GM23338 (cell line): ENCODE measurements at regions not wholly inside any gene's neighbourhood (a gene's known extent, or its start where the extent isn't known, plus 50 kb on each side); places are given as distances from the start of the nearest gene placed in this dataset.

Experiments
- ATAC-seq: fragments of 200-7000 bp; cut with Tn5 transposase; 3 replicates; pipeline ENCODE4 v1.9.1; 2020
- DNase-seq: peaks from one replicate; pipeline ENCODE4 v3.0.0-alpha.2; 2015; ENCODE audit warnings: low spot score
- H2AFZ ChIP-seq: fragments of 200-600 bp; sonication (generic); 2 replicates; pipeline ENCODE4 v1.8.0; 2016; ENCODE audit warnings: antibody characterized with exemption, mild to moderate bottlenecking, moderate library complexity
- H3F3A ChIP-seq: fragments of 200-600 bp; sonication (generic); replicated peaks from 2 replicates; pipeline ENCODE4 v1.8.0; 2017; ENCODE audit warnings: antibody characterized with exemption, mixed run types, low read depth
- H3K27ac ChIP-seq: fragments of 200-600 bp; sonication (generic); 2 replicates; pipeline ENCODE4 v1.6.1; 2016; ENCODE audit warnings: low read depth
- H3K27me3 ChIP-seq: fragments of 200-600 bp; sonication (generic); 2 replicates; pipeline ENCODE4 v1.8.0; 2016; ENCODE audit warnings: mild to moderate bottlenecking, mixed run types, moderate library complexity; ENCODE audit not compliant: insufficient read depth
- H3K36me3 ChIP-seq: fragments of 200-600 bp; sonication (generic); 2 replicates; pipeline ENCODE4 v1.8.0; 2016; ENCODE audit warnings: mild to moderate bottlenecking; ENCODE audit not compliant: insufficient read depth
- H3K4me1 ChIP-seq: fragments of 200-600 bp; sonication (generic); 2 replicates; pipeline ENCODE4 v1.8.0; 2016; ENCODE audit warnings: mild to moderate bottlenecking, moderate library complexity; ENCODE audit not compliant: insufficient read depth
- H3K4me2 ChIP-seq: fragments of 200-600 bp; sonication (generic); 2 replicates; pipeline ENCODE4 v1.7.1; 2017; ENCODE audit warnings: mixed run types
- H3K4me3 ChIP-seq: fragments of 200-600 bp; sonication (generic); 2 replicates; pipeline ENCODE4 v1.6.1; 2016; ENCODE audit warnings: mixed run types
- H3K79me2 ChIP-seq: fragments of 200-600 bp; sonication (generic); replicated peaks from 2 replicates; pipeline ENCODE4 v1.8.0; 2017; ENCODE audit warnings: mild to moderate bottlenecking; ENCODE audit not compliant: insufficient read depth
- H3K9me2 ChIP-seq: fragments of 200-600 bp; sonication (generic); 2 replicates; pipeline ENCODE4 v1.8.0; 2017; ENCODE audit not compliant: insufficient read depth
- H4K20me1 ChIP-seq: fragments of 200-600 bp; sonication (generic); replicated peaks from 2 replicates; pipeline ENCODE4 v1.8.0; 2017; ENCODE audit warnings: mild to moderate bottlenecking; ENCODE audit not compliant: insufficient read depth
- H3K27ac Mint-ChIP-seq: 2 replicates; pipeline ENCODE4 v1.8.0; 2020; ENCODE audit warnings: inconsistent platforms, mild to moderate bottlenecking, moderate library complexity, mixed read lengths
- H3K27me3 Mint-ChIP-seq: 3 replicates; pipeline ENCODE4 v1.8.0; 2022; ENCODE audit warnings: low read depth, mild to moderate bottlenecking, moderate library complexity, mixed read lengths, inconsistent platforms; ENCODE audit not compliant: insufficient read depth, poor library complexity
- H3K36me3 Mint-ChIP-seq: 3 replicates; pipeline ENCODE4 v1.8.0; 2021; ENCODE audit warnings: low read depth, mild to moderate bottlenecking, inconsistent platforms, moderate library complexity, mixed read lengths
- H3K4me1 Mint-ChIP-seq: 3 replicates; pipeline ENCODE4 v1.8.0; 2020; ENCODE audit warnings: mild to moderate bottlenecking, inconsistent platforms, mixed read lengths
- H3K4me3 Mint-ChIP-seq: 3 replicates; pipeline ENCODE4 v1.8.0; 2021; ENCODE audit warnings: moderate library complexity, mild to moderate bottlenecking, inconsistent platforms, mixed read lengths
- H3K9me3 Mint-ChIP-seq: 3 replicates; pipeline ENCODE4 v1.8.0; 2020; ENCODE audit warnings: moderate library complexity, mild to moderate bottlenecking, inconsistent platforms, mixed read lengths
- CREB1 ChIP-seq: fragments of 250-450 bp; sonication (Bioruptor Pico); IDR thresholded peaks from 2 replicates; pipeline ENCODE4 v1.5.0; 2020; ENCODE audit warnings: low read depth, mild to moderate bottlenecking, moderate library complexity
- CTCF ChIP-seq, 2 experiments: fragments of 200-600 bp in 1 of 2; sonication (generic) in 1 of 2; conservative IDR thresholded peaks; 2 replicates each; pipeline versions ENCODE4 v1.5.1 to v1.6.1; 2016 to 2017; ENCODE audit warnings: antibody characterized with exemption in 2 of 2, low read depth in 2 of 2, mild to moderate bottlenecking in 2 of 2, moderate library complexity in 1 of 2
- ETS1 ChIP-seq: IDR thresholded peaks from 2 replicates; pipeline ENCODE4 v1.6.1; 2016; ENCODE audit warnings: antibody characterized with exemption
- EZH2 ChIP-seq: fragments of 200-600 bp; sonication (generic); IDR thresholded peaks from one replicate; pipeline ENCODE4 v1.8.0; 2017; ENCODE audit warnings: antibody characterized with exemption, mild to moderate bottlenecking, low read depth; ENCODE audit not compliant: unreplicated experiment
- EZH2phosphoT487 ChIP-seq: fragments of 200-600 bp; sonication (generic); IDR thresholded peaks from one replicate; pipeline ENCODE4 v1.8.1; 2018; ENCODE audit warnings: antibody characterized with exemption; ENCODE audit not compliant: unreplicated experiment
- JUNB ChIP-seq: IDR thresholded peaks from one replicate; pipeline ENCODE4 v1.6.1; 2016; ENCODE audit warnings: antibody characterized with exemption; ENCODE audit not compliant: unreplicated experiment
- NANOG ChIP-seq: IDR thresholded peaks from 2 replicates; pipeline ENCODE4 v1.6.1; 2016; ENCODE audit warnings: antibody characterized with exemption, borderline replicate concordance
- POLR2AphosphoS5 ChIP-seq: IDR thresholded peaks from 2 replicates; pipeline ENCODE4 v1.6.1; 2016; ENCODE audit warnings: antibody characterized with exemption, low read depth
- REST ChIP-seq: IDR thresholded peaks from one replicate; pipeline ENCODE4 v1.6.1; 2018; ENCODE audit warnings: antibody characterized with exemption; ENCODE audit not compliant: unreplicated experiment
- STAT1 ChIP-seq: IDR thresholded peaks from one replicate; pipeline ENCODE4 v1.6.1; 2016; ENCODE audit warnings: antibody characterized with exemption; ENCODE audit not compliant: unreplicated experiment
- ZNF114 ChIP-seq: fragments of 250-450 bp; sonication (Bioruptor Pico); IDR thresholded peaks from 2 replicates; pipeline ENCODE4 v1.5.0; 2020; ENCODE audit warnings: mild to moderate bottlenecking, moderate library complexity
- ZNF331 ChIP-seq: fragments of 250-450 bp; sonication (Bioruptor Pico); IDR thresholded peaks from 2 replicates; pipeline ENCODE4 v1.5.0; 2020; ENCODE audit warnings: low read depth, mild to moderate bottlenecking, moderate library complexity
- ZNF462 ChIP-seq: fragments of 250-450 bp; sonication (Bioruptor Pico); IDR thresholded peaks from 2 replicates; pipeline ENCODE4 v1.5.0; 2020; ENCODE audit warnings: mild to moderate bottlenecking, moderate library complexity

- Histone ChIP-seq H3K27ac (no peak overlapping the region), H3K27me3 (no peaks in the 10 kb centered on the region), H3F3A (no peaks in the 10 kb centered on the region), H2AFZ (no peak overlapping the region), H3K4me2 (no peak overlapping the region), H3K9me2 (no peaks in the 10 kb centered on the region), H3K4me3 (no peak overlapping the region), H3K4me1 (no peaks in the 10 kb centered on the region), H4K20me1 (no peaks in the 10 kb centered on the region), H3K36me3 (no peaks in the 10 kb centered on the region), H3K79me2 (no peaks in the 10 kb centered on the region)
- TF ChIP-seq ZNF331 (CRISPR knock-in tag) (no peak), NANOG (no peak), ZNF114 (CRISPR knock-in tag) (no peak), CTCF (conservative IDR thresholded peaks at IDR 0.05; ENCODE audit: low read depth in 2 of 2) (no peak), EZH2 (no peak), JUNB (no peak), REST (no peak), EZH2phosphoT487 (no peak), POLR2AphosphoS5 (no peak), ZNF462 (CRISPR knock-in tag) (no peak), CREB1 (CRISPR knock-in tag) (no peak), ETS1 (no peak), STAT1 (no peak)
- Mint-ChIP-seq H3K9me3 (no peaks in the 10 kb centered on the region; the same call in 2 of the 3 replicates), H3K4me1 (peaks cover 14% of the 10 kb centered on the region), H3K27ac (no peak overlapping the region), H3K36me3 (no peaks in the 10 kb centered on the region), H3K27me3 (peaks cover 6% of the 10 kb centered on the region), H3K4me3 (no peak overlapping the region)
- no peak for ATAC-seq
- DNase-seq, result no peak
These were observed 368.7 kb downstream of the BCOR start for GRCh38 chrX:39728852-39729598.
